ENCODE measurements at regions not wholly inside any gene's neighbourhood (a gene's known extent, or its start where the extent isn't known, plus 50 kb on each side); places are given as distances from the start of the nearest gene placed in this dataset.
"Not testable (repeated sequence)": the region's sequence is repeated elsewhere in the genome, so short reads cannot be mapped to it uniquely, and the experiment has no call there.

DNA sequence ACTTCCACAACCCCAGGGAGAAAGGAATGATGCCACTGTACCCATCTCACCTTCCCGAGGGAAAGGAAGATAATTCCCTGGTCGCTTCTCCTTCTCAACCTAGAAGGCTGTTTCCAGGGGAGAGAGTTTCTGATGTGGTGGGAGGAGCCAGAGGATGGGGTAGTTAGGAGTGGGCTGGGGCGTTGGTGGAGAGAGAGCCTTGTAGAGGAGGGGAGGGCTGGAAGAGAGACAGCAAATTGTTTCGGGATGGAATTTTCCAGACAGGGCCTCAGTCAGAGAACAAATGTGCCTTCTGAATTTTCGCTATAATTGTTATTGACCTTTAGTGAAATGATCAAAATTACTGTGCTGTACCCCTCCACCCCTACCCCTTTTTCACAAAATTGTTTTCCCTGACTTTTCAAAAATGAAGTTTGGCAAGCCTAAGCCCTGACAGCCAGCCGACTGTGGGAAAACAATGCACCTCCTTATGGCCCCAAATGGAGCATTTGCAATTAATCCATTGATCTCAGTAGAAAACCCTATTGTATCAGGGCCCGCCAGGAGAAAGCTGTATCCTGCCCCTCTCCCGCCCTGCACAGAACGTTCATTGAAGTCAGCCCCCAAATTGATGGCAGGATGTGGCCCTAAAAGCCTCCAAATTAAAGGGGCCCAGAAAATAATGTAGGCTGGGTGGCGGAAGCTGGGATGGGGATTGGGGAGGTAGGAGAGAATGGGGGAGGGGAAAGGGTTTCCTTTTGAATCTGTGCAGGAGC, 69.1 kb upstream of the JUN start:
- TF ChIP-seq, protein P1, sequence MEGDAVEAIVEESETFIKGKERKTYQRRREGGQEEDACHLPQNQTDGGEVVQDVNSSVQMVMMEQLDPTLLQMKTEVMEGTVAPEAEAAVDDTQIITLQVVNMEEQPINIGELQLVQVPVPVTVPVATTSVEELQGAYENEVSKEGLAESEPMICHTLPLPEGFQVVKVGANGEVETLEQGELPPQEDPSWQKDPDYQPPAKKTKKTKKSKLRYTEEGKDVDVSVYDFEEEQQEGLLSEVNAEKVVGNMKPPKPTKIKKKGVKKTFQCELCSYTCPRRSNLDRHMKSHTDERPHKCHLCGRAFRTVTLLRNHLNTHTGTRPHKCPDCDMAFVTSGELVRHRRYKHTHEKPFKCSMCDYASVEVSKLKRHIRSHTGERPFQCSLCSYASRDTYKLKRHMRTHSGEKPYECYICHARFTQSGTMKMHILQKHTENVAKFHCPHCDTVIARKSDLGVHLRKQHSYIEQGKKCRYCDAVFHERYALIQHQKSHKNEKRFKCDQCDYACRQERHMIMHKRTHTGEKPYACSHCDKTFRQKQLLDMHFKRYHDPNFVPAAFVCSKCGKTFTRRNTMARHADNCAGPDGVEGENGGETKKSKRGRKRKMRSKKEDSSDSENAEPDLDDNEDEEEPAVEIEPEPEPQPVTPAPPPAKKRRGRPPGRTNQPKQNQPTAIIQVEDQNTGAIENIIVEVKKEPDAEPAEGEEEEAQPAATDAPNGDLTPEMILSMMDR (IDR thresholded peaks at IDR 0.05), result no peak
- no peak overlapping the region for H3K27ac Mint-ChIP-seq
- no peak overlapping the region for H3K4me3 Mint-ChIP-seq
- H3K36me3 Mint-ChIP-seq (ENCODE audit: low read depth), result no peaks in the 10 kb centered on the region
- no peak for DNase-seq
- H3K9me3 Mint-ChIP-seq, result no peaks in the 10 kb centered on the region
- peaks cover 65% of the 10 kb centered on the region for H3K4me1 Mint-ChIP-seq (ENCODE audit: low read depth)
- H3K27me3 Mint-ChIP-seq (ENCODE audit: insufficient read depth), result no peaks in the 10 kb centered on the region

DNA sequence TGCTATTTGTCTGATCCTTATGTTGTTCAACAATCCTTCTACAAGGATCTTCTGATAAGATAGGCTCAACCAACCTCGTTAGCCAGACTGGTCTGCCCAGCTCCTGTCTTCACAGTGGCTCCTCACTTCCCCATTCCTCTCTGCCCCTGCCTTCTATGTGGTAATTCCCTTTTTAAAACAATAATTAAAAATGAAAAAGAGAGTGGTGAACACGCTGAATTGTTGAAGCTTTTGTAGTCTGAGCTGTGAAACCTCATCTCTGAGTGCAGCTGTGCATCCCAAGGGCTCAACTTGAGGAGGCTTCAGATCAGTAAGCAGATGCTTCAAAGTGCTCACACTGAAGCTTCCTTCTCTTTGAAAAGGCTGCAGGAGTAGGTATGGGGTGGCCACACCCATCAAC, 70.7 kb upstream of the JUN start:
- H3K4me1 Mint-ChIP-seq (ENCODE audit: low read depth), result peaks cover 48% of the 10 kb centered on the region
- no peaks in the 10 kb centered on the region for H3K36me3 Mint-ChIP-seq (ENCODE audit: low read depth)
- no peaks in the 10 kb centered on the region for H3K27me3 Mint-ChIP-seq (ENCODE audit: insufficient read depth)
- H3K4me3 Mint-ChIP-seq, result no peak overlapping the region
- no peaks in the 10 kb centered on the region for H3K9me3 Mint-ChIP-seq
- DNase-seq, result no peak
- TF ChIP-seq, protein P1 (IDR thresholded peaks at IDR 0.05), result no peak
- peak overlapping the region; percentile 51 for H3K27ac Mint-ChIP-seq

DNA sequence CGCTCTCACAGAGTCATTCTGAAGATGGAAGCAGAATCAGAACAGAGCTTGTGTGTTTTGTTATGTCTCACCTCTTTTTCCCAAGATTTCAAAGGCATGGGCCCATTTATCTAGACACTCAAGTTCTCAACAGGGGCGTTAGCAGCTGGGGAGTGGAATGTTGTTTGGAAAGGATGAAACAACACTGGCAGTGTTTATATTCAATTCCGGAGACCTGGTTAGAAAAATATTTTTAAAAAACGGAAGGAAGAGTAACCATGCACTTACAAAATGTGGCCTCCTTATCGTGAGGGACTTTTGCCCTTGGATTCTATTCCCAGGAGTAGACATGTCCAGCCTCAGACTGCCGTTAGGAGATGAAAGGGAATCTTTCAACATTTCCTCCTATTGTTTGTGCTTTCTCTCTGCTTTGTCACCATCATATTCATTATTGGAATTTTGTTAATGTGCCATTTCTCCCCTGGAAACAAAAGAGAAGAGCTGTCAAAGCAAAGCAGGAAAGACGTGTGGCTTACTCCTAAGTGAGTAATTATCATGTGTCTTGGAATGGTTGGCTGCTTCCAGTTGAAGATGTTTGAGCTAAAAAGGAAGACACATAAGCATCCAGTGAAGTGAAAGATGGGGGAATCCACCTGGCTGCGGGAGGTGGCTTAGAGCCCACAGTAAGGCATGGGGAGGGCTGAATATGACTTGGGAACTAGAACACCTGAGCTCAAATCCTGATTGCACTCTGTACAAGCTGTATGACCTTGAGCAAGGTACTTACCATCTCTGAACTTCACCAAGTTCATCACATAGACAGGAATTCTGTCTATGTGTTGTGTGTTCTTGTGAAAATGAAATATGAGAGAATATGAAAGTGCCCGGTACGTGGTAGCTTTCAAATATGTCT, 71.7 kb upstream of the JUN start:
- H3K27ac Mint-ChIP-seq, result no peak overlapping the region

DNA sequence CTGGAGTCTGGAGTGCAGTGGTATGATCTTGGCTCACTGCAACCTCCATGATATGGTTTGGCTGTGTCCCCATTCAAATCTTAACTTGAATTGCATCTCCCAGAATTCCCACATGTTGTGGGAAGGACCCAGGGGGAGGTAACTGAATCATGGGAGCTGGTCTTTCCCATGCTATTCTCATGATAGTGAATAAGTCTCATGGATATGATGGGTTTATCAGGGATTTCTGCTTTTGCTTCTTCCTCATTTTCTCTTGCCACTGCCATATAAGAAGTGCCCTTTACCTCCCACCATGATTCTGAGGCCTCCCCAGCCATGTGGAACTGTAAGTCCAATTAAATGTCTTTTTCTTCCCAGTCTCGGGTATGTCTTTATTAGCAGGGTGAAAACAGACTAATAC, 72.4 kb upstream of the JUN start:
- not testable (repeated sequence) for DNase-seq; H3K27me3 Mint-ChIP-seq (ENCODE audit: insufficient read depth); H3K27ac Mint-ChIP-seq; H3K4me3 Mint-ChIP-seq; H3K9me3 Mint-ChIP-seq; H3K36me3 Mint-ChIP-seq (ENCODE audit: low read depth)
- H3K4me1 Mint-ChIP-seq (ENCODE audit: low read depth), result peaks cover 32% of the 10 kb centered on the region

More for the DNA sequence above, 71.7 kb upstream of the JUN start:
- Mint-ChIP-seq H3K4me3 (no peak overlapping the region), H3K27me3 (ENCODE audit: insufficient read depth) (no peaks in the 10 kb centered on the region), H3K9me3 (no peaks in the 10 kb centered on the region), H3K4me1 (ENCODE audit: low read depth) (peaks cover 39% of the 10 kb centered on the region), H3K36me3 (ENCODE audit: low read depth) (no peaks in the 10 kb centered on the region)
- no peak for DNase-seq
- TF ChIP-seq, protein P1 (IDR thresholded peaks at IDR 0.05), result no peak

DNA sequence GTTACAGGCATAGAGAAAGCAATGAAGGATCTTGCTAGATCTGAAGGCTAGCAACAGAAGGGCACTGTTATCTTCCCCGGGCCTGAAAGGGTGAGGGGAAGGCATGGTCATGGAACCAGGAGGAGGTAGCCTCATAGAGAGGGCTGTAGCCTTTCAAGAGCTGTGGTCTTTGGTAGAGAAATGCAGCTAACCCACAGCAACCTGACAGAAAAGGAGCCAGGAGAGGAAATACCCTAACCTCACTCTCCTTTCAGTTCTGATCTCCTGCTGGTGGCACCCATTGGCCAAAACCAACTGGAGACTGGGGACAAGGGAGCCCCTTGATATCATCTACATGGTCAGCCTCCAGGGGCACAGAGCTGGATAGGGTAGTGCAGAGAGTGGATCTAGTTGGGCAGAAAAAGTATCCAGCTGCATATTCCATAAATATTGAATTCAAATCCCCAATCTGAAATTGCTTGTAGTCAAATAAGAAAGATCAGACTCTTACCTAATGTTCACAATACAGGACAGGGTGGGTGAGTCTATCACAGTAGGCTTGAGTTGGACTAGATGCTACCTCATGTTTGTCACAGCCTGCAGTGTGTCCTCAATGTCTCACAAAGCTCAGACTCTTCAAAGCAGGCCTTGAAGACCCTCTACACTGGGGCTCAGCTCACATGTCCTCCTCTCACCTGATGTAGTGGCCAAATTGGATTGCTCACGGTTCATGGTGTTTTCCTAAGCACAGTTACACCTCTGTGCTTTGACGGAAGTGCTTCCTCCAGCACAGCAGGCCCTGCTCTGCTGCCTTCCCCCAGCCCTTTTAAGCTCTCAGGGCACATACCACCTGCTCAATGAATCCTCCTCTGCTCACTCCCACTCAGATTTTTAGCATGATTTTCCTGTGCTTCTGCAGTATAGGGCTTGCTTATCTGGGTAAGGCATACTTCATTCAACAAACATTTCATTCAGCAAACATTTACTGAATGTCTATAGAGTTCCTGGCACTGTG, 74.1 kb upstream of the JUN start:
- Mint-ChIP-seq H3K4me3 (no peak overlapping the region), H3K4me1 (ENCODE audit: low read depth) (peaks cover 32% of the 10 kb centered on the region), H3K36me3 (ENCODE audit: low read depth) (no peaks in the 10 kb centered on the region), H3K27me3 (ENCODE audit: insufficient read depth) (no peaks in the 10 kb centered on the region), H3K27ac (no peak overlapping the region), H3K9me3 (no peaks in the 10 kb centered on the region)
- TF ChIP-seq, protein P1 (IDR thresholded peaks at IDR 0.05), result no peak
- no peak for DNase-seq

All from HFFc6 (cell line).